Fibroblast of skin of scalp (primary cell): ENCODE measurements at regions not wholly inside any gene's neighbourhood (a gene's known extent, or its start where the extent isn't known, plus 50 kb on each side); places are given as distances from the start of the nearest gene placed in this dataset.
"Not testable (repeated sequence)": the region's sequence is repeated elsewhere in the genome, so short reads cannot be mapped to it uniquely, and the experiment has no call there.

ENCODE experiments used
- DNase-seq: peaks from one replicate; pipeline ENCODE4 v3.0.0-alpha.2; 2013

DNA sequence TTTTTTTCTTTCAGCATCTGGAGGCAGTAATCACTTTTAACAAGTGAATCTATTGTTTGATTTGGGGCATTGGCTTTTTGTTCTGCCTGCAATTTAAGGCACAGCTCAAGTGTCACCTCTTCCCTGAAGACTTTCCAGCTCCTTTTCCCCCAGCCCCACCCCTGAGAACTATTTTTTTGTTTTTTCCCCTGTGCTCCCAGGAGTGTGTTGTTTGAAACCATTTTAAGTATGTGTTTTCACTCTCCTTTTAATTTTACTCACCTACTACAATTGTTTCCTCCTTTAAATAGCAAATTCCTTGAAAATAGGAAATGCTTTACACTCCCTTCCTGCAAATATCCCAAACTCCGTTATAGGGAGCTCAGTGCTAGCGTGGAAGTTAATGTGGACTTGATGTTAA, 286.7 kb upstream of the PROK2 start:
- no peak for DNase-seq

DNA sequence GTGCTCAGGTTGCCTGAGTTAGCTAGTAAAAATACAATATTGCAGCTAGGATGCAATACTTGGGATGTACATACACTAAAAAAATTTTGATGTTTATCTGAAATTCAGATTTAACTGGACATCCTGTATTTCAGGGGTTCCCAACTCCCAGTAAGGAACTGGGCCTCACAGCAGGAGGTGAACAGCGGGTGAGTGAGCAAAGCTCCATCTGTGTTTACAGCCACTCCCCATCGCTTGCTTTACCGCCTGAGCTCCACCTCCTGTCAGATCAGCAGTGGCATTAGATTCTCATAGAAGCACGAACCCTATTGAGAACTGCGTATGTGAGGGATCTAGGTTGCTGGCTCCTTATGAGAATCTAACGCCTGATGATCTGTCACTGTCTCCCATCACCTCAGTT, 285.1 kb upstream of the PROK2 start:
- no peak for DNase-seq

DNA sequence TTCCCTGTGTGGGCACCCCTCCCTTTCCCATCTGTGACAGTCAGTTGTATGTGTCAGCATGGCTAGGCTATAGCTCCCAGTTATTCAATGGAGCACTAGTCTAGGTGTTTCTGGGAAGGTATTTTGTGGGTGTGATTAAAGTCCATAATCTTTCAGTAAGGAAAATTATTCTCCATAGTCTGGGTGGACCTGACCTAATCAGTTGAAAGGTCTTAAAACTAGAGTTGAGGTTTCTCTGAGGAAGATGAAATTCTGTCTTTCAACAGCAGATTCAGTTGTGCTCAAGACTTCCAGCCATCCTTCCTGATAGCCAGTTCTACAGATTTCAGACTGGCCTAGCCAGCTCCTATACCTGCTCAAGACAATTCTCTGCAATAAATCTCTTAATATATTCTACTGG, 284.6 kb upstream of the PROK2 start:
- DNase-seq = no peak

DNA sequence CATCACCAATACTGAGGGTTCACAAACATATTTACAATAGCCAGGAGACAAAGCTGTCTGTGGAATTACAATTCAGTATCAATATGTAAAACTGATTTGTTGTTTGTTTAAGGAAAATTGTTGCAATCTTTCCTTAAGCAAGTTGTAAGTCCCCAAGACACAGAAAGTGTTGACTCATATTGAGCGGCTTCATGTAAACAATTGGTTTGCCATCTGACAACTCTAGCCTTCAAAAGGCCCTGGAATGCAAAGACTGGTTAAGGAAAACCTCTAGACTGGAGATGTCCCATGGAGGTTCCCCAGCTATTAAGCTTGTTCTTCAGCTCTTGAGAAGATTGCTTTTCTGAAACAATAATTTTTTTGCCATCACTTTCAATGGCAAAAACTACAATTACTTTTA, 283.7 kb upstream of the PROK2 start:
- DNase-seq = no peak

DNA sequence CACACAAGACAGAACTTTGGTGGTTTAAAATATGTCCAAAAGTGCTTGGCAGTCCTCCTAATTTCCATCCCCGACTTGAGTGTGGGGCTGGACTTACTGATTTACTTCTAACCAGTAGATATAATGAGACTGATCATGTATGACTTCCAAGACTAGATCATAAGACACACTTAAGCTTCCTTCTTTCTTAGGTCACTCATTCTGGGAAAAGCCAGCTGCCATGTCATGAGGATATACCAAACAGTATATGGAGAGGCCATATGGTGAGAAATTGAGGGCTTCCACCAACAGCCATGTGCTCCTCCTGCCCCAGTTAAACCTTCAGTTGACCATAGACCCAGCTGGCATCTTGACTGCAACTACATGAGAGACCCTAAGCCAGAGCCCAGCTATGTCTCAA, 282.8 kb upstream of the PROK2 start:
- DNase-seq = no peak

DNA sequence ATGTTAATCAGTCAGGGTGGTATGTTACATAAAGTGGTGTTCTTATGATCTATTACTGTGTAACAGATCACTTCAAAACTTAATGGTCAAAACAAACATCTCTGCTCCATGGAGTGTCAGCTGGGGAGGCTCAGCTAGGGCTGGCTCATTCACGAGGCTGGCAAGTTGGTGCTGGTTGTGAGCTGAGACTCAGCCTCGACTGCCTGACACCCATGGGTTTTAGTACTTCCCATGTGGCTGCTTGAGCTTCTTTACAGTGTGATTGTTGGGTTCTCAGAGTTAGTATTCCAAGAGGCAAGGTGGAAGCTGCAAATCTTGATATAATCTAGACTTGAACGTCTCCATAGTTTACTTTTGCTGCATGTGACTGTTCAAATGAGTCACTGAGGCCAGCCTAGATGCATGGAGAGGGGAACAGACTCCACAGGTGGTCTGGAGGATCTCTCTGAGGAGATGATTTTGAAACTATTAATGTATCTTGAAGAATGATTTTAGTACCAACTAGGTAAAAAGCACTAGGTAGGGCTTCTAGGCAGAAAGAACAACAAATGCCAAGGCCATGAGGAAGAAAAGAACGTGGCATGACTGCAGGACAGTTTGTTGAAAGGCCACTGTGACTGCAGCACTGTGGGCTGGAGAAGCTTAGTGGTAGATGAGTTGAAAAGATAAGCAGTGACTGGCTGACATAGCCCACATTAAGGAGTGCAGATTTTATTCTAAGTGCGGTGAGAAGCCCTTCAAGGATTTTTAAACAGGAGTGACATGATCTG, 281.1 kb upstream of the PROK2 start:
- no peak for DNase-seq

DNA sequence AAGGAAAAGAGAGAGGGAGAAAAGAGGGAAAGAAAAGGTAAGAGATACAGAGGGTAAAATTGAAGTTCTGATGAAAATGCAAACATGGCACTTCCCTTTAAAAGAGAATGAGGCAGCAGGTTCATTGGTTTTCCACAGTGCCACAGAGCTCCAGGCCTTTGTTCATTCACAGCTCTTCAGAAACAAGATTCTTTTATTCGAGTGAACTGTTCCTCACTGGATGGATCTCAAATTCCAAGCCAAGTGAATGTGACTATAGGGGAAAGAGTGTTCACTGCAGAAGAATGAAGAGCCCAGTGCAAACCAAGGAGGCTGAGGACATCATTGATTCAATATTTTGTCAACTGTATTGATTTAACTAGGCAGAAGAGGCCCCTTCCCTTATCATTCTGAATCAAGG, 280.3 kb upstream of the PROK2 start:
- DNase-seq = no peak

DNA sequence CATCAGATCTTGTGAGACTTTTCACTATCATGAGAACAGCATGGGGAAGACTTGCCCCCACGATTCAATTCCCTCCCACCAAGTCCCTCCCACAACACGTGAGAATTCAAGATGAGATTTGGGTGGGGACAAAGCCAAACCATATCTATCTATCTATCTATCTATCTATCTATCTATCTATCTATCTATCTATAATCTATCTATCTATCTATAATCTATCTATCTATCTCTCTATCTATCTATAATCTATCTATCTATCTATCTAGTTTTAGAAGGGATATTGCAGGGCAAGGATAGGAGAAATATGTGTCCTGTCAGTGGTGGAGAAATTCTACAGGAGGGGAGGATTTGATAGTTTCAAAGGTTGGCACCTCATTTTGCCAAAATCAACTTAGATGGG, 279.8 kb upstream of the PROK2 start:
- not testable (repeated sequence) for DNase-seq

DNA sequence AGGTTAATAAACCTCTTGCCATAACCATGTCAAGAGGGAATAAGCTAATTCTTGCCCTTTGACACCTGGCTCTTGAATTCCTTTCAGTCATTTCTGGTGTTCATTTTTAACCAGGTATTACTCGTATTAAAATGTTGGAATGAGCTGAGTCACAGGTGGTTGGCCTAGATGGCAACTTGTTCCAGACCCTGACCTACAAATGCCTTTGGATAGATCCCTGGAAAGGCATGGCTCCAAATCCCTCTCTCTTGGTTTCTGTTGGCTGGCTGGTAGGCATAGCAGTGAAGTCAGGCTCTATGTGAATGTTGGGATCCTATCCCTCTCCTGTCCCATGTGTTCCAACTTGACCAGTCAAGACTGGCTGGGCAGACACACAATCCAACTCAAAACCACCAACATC, 277.1 kb upstream of the PROK2 start:
- DNase-seq = no peak

DNA sequence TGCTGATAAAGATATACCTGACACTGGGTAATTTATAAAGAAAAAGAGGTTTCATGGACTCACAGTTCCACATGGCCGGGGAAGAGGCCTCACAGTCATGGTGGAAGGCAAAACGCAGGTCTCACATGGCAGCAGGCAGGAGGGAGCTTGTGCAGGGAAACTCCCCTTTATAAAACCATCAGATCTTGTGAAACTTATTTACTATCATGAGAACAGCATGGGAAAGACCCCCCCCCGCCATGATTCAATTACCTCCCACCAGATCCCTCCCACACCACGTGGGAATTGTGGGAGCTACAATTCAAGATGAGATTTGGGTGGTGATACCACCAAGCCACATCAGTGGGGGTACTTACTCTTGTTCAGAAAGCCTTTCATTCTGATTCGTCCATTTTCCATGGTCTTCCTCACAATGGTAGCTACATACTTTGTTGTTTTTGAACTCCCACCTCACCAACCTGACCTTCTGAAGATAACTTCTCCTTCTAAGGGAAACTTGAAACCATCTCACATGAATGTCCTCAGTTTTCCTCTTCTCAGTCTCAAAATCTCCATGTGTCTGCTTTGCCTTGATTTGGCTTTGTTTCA, 275.6 kb upstream of the PROK2 start:
- no peak for DNase-seq

DNA sequence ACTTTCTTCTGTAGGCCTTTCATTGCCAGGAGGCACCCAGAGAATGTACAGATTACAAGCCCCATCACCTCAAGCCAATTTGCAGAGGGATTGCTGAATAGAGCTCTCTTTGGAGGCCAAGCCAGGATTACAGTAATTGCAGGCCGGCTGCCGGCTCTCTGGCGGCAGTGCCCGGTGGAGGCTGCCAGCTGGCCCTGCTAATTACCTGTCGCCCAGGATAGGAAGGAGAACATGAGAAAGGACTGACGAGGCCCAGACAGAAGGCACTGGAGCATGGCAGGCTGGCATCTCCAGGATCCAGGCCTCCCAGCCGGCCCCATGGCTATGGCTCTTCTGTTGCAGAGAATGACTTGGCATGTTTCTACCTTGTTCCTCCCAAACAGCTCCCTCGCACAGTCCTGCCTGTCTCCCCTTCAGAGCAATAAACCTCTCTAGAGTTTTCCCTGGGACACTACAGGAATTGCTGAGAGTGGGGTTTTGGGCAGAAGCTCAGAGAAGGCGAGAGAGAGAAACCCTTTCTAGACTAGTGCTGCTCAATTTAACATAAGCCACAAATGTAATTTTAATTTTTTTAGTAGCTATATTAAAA, 273.6 kb upstream of the PROK2 start:
- no peak for DNase-seq

DNA sequence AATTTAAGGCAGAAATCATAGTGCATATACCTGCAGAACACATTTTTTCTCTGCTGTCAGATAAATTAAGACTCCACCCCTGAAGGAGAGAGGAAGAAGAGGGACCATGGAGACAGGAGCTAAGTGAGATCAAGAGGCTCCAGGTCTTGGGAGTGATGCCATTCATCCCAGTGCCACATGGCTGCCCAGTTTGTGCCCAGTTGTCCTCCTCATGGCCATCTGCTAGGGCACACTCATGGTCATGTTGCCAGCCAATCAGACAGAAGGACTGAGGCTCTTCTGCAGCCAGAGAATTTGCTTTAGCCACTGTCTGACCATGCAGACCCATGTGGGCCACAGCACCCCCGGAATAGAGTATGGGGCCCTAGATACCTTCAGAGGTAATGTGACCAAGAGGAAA, 270.5 kb upstream of the PROK2 start:
- DNase-seq = no peak

DNA sequence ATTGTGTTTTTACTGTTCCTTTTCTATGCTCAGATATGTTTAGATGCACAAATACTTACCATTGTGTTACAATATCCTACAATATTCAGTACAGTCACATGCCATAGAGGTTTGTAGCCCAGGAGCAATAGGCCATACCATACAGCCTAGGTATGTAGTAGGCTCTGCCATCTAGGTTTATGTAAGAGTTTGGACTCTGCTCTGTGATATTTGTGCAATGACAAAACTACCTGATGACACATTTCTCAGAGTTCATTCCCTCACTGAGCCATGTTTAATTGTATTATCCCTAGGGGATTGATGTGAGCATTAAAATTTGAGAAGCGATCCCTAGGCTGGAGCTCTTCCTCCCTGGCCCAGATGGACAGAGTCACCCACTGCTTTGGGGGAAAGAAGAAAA, 270.0 kb upstream of the PROK2 start:
- DNase-seq = no peak

DNA sequence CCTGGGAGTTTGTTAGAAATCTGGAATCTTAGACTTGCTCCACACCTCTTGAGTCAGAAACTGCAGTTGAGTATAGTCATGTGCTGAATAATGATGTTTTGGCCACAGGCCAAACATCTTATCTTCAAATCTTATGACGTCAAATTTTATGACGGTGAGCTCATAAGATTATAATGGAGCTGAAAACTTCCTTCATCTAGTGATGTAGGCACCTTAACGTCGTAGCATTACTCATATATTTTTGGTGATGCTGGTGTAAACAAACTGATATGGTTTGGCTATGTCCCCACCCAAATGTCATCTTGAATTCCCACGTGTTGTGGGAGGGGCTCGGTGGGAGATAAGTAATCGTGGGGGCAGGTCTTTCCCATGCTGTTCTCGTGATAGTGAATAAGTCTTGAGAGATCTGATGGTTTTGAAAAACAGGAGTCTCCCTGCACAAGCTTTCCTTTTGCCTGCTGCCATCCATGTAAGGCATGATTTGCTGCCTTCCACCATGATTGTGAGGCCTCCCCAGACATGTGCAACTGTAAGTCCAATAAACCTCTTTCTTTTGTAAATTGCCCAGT, 268.0 kb upstream of the PROK2 start:
- DNase-seq = no peak

DNA sequence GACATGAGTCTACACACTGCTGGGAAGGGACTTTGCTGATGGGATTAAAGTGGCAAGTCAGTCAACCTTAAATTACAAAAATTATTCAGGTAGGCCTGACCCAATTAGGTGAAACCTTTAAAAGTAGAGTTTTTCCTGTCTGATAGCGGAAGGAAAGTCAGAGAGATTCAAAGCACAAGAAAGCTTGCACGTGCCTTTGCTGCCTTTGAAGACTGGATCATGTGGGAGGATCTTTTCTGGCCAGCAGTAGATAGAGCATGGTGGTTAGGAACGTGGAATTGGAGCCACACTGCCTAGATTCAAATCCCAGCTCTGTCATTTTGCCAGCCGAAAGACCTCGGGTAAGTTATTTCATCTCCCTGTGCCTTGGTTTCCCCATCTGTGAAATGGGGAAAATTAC, 265.8 kb upstream of the PROK2 start:
- no peak for DNase-seq

DNA sequence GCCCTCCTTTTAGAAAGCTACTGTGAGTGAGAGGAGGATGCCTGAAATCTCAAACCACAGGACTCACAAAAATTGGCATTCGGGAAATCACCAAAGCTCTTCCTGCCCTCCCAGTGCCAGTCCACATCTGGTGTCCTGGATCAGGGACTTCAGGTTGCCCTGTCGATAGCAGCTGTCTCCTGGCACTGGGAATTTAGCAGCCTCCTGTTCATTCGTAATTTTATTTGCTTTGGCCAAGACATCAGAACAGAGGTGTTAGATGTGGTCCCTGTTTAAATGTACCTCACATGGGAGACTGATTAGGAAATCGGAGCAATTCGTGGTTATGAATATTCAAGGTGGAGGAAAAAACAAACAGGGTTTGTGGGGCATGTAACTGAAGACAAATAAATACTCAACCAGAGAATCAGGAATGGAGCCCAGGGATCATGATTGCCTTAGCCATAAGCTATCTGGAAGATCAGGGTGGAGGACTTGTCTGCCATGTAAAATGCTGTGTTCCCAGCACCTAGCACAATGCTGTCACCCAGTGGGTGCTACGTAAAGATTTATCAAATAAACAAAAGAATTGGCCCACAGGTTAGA, 265.2 kb upstream of the PROK2 start:
- no peak for DNase-seq

DNA sequence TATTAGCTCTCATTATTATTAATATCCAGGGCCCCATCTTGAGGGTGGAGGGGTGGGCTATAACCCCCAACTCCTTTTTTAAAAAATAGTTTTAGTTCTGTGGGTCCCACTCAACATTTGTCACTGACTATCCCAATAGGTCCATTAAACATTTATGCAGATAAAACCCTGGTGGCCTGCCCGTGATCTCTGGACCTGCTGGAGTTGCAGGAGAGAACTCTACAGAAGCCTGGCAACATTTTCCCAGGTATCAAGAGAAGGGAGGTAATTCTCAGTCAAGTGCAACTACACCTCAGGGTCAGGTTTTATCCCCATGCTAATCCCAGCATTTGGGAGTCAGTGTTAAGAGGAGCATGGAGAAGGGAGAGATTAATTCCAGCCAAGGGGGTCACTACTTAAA, 264.4 kb upstream of the PROK2 start:
- DNase-seq = no peak

DNA sequence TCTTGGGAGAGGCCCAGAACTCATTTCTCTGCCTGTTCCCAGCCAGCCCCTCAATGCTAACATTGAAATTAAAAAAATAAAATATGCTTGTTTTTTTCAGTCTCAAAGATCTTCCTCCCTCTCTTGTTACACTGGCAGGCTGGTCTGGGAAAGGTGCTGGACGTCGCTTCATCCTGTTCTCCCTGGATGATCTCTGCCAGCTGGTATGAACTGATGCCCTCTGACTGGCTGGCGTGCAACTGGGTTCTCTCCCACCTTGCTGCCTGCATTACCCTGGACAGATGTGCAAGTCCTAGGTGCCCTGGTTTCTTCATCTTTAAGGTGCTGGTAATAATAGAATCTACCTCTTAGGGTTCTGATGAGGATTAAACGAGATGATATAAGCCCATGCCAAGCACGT, 263.9 kb upstream of the PROK2 start:
- DNase-seq = no peak

DNA sequence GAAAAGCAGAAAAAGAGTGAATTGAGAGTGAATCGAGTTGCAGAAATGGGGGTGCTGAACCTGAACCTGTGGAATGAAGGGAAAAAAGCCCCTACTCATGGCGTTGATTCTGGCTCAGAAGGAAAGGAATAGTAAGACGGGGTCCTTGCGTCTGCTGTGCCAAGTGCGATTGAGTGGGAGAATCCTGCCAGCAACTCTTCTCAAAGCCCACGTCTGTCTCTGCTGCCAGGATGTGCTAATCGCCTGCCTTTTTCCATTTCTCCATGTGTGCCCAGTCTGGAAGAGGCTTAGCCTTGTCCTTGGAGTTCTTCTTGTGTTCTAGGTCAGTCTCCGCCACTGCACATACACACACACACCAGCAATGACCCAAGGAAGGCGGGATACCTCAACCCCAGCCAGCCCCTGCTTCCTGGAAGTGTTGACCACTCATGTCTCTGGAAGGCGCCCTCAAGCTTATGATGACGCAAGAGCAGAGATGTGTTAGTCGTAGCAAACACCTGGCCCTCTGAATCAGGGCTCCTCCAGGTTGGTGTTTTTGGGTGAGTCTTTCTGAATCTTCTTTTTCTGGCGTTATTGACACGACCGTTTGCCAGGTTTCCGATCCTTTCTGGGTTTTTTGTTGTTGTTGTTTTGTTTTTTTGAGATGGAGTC, 262.4 kb upstream of the PROK2 start:
- DNase-seq = no peak

DNA sequence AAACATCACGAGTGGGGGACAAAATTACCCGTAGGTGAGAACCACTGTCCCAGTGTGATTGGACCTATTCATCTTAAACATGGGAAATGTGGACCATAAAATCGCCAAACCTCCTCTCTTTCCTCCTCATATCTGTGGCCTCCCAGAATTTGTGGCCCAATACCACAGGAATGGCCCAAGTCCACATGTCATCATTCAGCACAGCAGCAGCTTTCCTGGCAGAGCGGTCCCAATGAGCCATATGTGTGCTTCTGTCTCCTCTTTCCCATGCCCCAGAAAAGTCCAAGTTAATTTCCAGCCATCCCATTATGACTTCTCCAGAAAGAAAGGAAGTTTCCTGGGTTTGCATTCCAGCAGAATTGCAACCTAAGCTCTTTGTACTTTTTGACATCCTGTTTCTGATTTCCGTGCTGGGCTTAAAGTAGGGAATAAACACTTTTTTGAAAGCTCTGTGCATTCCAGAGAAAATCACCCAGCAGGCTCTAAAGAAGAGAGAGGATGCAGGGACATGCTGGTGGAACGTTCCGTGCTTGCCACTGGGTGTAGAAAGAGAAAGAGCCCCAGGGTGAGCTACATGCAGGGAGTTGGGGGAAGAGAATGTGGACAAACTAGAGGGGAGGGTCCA, 259.4 kb upstream of the PROK2 start:
- DNase-seq = peak; percentile 81

DNA sequence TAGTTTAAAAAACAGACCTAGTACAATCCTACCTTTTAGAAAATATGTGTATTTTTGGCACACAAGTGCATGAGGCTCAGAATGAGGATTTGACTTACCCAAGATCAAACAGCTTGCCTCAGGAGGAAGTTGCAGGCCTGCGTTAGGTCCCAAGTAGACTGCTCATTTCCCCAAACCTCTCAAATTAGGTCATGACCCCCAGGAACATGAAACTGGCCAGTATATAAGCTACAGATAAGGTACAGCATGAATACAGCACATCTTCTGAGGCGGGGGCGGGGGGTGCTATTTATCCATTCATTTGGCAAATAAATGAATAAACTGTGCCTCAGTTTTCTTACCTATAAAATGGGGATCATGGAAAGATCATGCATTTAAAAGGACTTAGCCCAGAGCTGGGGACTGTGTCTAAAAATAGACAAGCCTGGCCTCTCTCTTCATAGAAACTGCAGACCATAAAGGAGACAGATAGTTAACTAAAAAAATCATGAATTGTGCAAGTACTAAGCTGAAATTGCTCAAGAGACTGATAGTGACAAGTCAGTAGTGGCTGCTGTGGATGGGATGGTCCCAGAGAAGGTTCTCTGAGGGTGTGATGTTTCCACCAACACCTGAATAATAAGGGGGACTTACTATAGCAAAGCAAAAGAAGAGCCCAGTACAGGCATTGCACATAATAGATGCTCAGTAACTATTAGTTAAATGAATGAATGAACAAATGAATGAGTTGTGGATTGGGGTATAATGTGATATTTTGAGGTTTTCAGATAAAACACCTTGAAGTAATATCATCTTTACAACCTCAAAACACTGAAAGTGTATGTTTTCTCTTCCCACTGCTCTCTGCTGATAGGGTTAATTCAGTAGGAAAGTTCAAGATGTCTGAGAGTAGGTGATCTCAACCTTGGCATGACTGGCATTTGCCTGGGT, 258.5 kb upstream of the PROK2 start:
- DNase-seq = no peak
